ENCODE measurements at regions not wholly inside any gene's neighbourhood (a gene's known extent, or its start where the extent isn't known, plus 50 kb on each side); places are given as distances from the start of the nearest gene placed in this dataset.

- no peak for TF ChIP-seq CTCF (conservative IDR thresholded peaks at IDR 0.05; ENCODE audit: low read depth, low read length)
- TF ChIP-seq EZH2 (IDR thresholded peaks at IDR 0.05; ENCODE audit: low read length, unreplicated experiment) = no peak
Observed at GRCh38 chr4:151887031-151887815, 126.4 kb upstream of the GATB start.

All from PC-3 (cell line).